IPS DF 19.7 (cell line): ENCODE measurements at regions not wholly inside any gene's neighbourhood (a gene's known extent, or its start where the extent isn't known, plus 50 kb on each side); places are given as distances from the start of the nearest gene placed in this dataset.

ENCODE experiments used
- DNase-seq: peaks from one replicate; pipeline ENCODE4 v3.0.0-alpha.2; 2013; ENCODE audit warnings: low read depth, low spot score

DNA sequence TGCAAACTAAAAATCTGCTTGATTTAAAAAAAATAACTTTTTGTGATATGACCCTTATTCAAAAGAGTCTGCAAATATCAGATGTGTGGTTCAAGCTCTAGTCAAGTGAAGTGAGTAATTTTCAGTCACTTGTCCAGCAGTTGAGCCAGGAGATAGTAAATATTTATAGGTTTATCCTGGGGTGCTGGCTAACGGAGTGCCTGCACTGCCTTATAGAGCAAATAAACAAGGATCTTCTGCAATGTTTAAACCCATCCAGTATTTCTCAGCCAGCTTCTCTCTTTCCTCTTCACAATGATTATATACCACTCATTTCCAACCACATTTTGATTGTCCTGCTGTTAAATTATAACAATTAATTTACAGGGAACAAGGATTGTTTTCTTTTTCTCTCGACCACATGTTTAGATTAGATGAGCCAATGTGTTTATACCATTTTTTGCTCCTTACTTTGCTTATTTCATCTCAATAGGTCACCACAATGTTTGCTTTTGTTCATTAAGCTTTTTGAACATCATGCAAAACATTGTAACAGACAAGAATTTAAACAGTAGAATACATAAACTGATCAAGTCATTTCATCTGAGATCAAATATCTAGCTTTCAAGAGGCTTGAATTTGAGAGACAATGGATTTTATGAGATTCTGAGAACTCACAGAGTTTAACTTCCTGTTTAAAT lies 60.3 kb upstream of the GREM2 start:
- no peak for DNase-seq

GRCh38 chr1:240667351-240667750 lies 55.4 kb upstream of the GREM2 start:
- DNase-seq, result no peak

DNA sequence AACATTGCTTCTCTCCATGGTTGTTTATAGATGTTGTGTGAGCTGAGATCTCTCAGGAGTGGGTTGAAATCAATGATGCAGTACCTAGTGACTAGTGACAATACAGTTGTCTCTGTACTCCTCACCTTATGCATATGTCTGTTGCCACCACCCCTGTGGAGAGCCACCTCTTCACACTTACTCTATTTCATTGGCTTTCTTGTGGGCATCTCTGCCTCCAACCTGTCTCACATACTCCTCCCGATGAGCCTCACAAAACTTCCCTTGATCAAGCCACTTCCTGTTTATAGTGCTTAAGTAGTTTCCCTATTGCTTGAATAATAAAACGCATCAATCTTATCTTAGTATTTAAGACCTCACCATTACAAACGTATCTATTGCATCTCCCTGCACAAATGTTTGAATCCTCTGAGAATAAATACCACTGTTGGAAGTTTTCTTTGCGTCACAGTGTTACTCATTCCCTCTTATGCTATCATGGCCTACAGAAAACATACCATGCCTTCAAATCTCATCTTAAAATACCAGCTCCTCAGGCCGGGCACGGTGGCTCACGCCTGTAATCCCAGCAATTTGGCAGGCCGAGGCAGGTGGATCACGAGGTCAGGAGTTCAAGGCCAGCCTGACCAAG lies 54.7 kb upstream of the GREM2 start:
- no peak for DNase-seq

DNA sequence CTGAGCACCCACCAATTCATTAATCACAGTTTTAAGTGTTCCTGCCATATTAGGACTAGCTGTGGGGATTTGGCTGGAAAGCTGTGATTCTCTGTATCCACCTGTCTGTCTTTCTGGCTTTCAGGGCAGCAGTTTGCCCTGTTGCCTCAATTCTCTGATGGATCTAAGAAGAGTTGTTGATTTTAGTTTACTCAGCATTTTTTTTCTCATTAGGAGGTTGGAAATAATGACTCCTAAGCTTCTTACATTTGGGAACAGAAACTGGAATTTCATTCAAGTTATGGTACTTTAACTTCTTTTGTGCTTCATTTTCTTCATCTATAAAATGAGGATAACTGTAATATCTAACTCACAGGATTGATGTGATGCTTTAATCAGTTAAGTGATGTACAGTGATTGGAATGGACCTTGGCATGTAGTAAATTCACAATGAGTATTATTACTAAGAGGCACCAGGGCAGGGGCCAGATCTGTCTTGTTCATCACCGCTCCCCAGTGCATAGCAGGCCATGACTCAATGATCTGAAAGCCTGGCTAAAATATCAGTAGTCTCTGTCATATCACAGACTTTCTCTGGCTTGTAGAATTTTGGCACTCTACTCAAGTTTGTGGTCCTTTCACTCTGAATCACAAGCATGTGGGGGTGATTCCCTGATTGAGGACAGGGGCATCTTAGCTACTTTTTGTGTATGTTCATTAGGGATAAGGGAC lies 51.4 kb upstream of the GREM2 start:
- no peak for DNase-seq
